T-helper 2 cell treated with Interferon-gamma antibody and Interleukin-4, amounts not matched to agents 5 μg/mL and 100 μg/mL, for 36 hours (primary cell): ENCODE measurements at regions not wholly inside any gene's neighbourhood (a gene's known extent, or its start where the extent isn't known, plus 50 kb on each side); places are given as distances from the start of the nearest gene placed in this dataset.
"Not testable (repeated sequence)": the region's sequence is repeated elsewhere in the genome, so short reads cannot be mapped to it uniquely, and the experiment has no call there.

Experiments used
- DNase-seq: peaks from one replicate; pipeline ENCODE4 v3.0.0; 2021; ENCODE audit warnings: low spot score
- H3K27ac Mint-ChIP-seq: one replicate; pipeline ENCODE4 v1.8.0; 2021; ENCODE audit warnings: mild to moderate bottlenecking, mixed read lengths
- H3K27me3 Mint-ChIP-seq: one replicate; pipeline ENCODE4 v1.8.0; 2021; ENCODE audit warnings: low read depth, mixed read lengths
- H3K36me3 Mint-ChIP-seq: one replicate; pipeline ENCODE4 v1.8.0; 2021; ENCODE audit warnings: low read depth, mixed read lengths
- H3K4me1 Mint-ChIP-seq: one replicate; pipeline ENCODE4 v1.8.0; 2021; ENCODE audit warnings: low read depth, mixed read lengths
- H3K4me3 Mint-ChIP-seq: one replicate; pipeline ENCODE4 v1.8.0; 2022; ENCODE audit warnings: mild to moderate bottlenecking, moderate library complexity, mixed read lengths
- H3K9me3 Mint-ChIP-seq: one replicate; pipeline ENCODE4 v1.8.0; 2021; ENCODE audit warnings: mixed read lengths

DNA sequence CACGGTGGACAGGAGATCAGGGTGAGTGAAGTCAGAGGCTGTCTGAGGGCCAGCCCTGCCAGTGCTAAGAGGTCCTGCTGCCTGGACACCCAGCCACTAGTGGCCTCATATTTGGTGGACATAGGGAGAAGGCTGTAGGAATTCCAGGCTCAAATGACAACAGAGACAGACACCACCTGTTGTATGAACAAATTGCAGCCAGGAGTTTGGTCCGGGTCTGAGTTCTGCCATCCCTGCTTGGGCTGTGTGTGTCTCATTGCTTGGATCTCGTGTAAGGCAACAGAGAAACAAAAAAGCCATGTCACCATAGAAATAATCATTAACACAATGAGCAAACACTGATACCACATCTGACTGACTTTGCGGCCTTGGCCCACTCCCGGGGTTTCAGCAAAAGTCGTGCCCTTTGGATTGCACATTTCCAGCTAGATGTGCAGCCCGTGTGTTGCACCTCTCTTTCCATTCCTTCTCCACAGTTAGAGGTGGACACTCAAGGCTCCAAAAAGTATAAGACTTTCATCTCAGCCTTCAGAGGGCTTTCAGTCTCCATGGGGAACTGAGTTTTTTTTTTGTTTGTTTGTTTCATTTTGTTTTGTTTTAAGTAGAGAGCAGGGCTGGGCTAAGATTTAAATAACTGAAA is 211.2 kb downstream of the RTP5 start:
- not testable (repeated sequence) for DNase-seq, H3K4me3 Mint-ChIP-seq, H3K4me1 Mint-ChIP-seq, H3K36me3 Mint-ChIP-seq, H3K27ac Mint-ChIP-seq, H3K9me3 Mint-ChIP-seq
- peaks cover 20% of the 10 kb centered on the region for H3K27me3 Mint-ChIP-seq

DNA sequence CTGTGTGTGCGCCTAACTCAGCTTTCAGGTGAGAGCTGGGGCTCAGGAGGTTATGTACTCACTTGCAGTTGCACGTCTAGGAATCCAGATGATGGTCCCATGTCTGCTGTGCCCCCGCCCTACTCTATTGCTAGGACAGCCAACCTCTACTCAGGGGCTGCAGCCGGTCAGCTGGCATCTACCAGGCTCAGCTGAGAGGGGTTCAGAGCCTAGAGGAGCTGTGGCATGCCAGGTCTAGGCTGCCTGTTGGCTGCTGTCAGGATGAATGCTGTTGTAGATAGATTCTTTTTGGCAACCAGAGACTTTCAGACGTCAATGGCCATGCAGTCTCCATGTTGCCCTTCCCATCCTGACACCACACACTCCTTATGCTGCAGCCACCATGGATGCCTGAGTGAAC is 214.5 kb downstream of the RTP5 start:
- not testable (repeated sequence) for H3K4me3 Mint-ChIP-seq

GRCh38 chr2:242085024-242085674 is 215.6 kb downstream of the RTP5 start:
- not testable (repeated sequence) for H3K9me3 Mint-ChIP-seq, DNase-seq, H3K27me3 Mint-ChIP-seq, H3K4me3 Mint-ChIP-seq, H3K36me3 Mint-ChIP-seq, H3K27ac Mint-ChIP-seq
- H3K4me1 Mint-ChIP-seq = peaks cover 18% of the 10 kb centered on the region

More for the DNA sequence above, 214.5 kb downstream of the RTP5 start:
- H3K9me3 Mint-ChIP-seq, DNase-seq, H3K27ac Mint-ChIP-seq, H3K36me3 Mint-ChIP-seq, H3K27me3 Mint-ChIP-seq: not testable (repeated sequence)
- H3K4me1 Mint-ChIP-seq = peaks cover 14% of the 10 kb centered on the region

- Mint-ChIP-seq H3K27ac (no peak overlapping the region), H3K36me3 (peaks cover 2% of the 10 kb centered on the region), H3K9me3 (no peaks in the 10 kb centered on the region), H3K4me3 (peak overlapping the region; percentile 37), H3K27me3 (peaks cover 5% of the 10 kb centered on the region), H3K4me1 (peaks cover 20% of the 10 kb centered on the region)
- no peak for DNase-seq
Observed at GRCh38 chr2:242085941-242086621, 216.6 kb downstream of the RTP5 start.

- Mint-ChIP-seq H3K4me3 (peak overlapping the region; percentile 79), H3K27ac (peak overlapping the region; percentile 39), H3K4me1 (peaks cover 20% of the 10 kb centered on the region)
- peak; percentile 12 for DNase-seq
- H3K36me3 Mint-ChIP-seq, H3K9me3 Mint-ChIP-seq, H3K27me3 Mint-ChIP-seq: not testable (repeated sequence)
Observed at GRCh38 chr2:242088044-242088443, 218.5 kb downstream of the RTP5 start.

DNA sequence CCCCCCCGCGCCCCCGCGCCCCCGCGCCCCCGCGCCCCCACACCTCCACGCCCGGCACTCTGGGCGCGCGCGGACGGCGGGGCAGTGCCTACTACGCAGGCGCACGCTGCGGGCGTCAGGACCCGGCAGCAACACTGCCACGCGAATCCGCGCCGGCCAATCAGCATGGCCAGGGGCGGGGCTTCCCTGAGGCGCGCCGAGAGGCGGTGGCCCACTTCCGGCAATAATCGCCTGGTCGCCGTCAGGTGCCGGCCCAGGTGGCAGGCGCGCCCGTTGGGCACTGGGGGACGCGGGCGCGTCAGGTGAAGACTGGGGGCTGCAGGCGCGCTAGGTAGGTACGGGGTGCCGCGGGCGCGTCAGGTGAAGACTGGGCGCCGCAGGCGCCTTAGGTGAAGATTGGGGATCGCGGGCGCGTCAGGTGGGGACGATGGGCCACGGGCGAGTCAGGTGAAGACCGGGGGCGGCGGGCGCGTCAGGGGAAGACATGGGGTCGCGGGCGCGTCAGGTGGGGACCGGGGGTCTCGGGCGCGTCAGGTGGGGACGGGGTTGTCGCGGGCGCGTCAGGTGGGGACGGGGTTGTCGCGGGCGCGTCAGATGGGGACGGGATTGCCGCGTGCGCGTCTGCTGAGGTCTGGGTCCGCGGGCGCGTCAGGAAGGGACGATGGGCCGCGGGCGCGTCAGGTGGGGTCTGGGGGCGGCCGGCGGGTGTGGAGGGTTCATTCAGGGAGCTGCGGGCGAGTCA is 219.1 kb downstream of the RTP5 start:
- H3K4me3 Mint-ChIP-seq = peak overlapping the region; percentile 83
- peak; percentile 94 for DNase-seq
- H3K27ac Mint-ChIP-seq = peak overlapping the region; percentile 84
- peaks cover 2% of the 10 kb centered on the region for H3K36me3 Mint-ChIP-seq
- H3K27me3 Mint-ChIP-seq = peaks cover 2% of the 10 kb centered on the region
- peaks cover 20% of the 10 kb centered on the region for H3K4me1 Mint-ChIP-seq
- no peaks in the 10 kb centered on the region for H3K9me3 Mint-ChIP-seq

GRCh38 chr2:242089213-242089549 is 219.7 kb downstream of the RTP5 start:
- not testable (repeated sequence) for DNase-seq, H3K27ac Mint-ChIP-seq, H3K36me3 Mint-ChIP-seq, H3K9me3 Mint-ChIP-seq, H3K27me3 Mint-ChIP-seq
- Mint-ChIP-seq H3K4me1 (peaks cover 20% of the 10 kb centered on the region), H3K4me3 (peak overlapping the region; percentile 75)

GRCh38 chr2:242097278-242097677 is 227.7 kb downstream of the RTP5 start:
- H3K4me1 Mint-ChIP-seq, H3K27ac Mint-ChIP-seq, H3K4me3 Mint-ChIP-seq, H3K9me3 Mint-ChIP-seq, H3K27me3 Mint-ChIP-seq, DNase-seq: not testable (repeated sequence)
- peaks cover 10% of the 10 kb centered on the region for H3K36me3 Mint-ChIP-seq

DNA sequence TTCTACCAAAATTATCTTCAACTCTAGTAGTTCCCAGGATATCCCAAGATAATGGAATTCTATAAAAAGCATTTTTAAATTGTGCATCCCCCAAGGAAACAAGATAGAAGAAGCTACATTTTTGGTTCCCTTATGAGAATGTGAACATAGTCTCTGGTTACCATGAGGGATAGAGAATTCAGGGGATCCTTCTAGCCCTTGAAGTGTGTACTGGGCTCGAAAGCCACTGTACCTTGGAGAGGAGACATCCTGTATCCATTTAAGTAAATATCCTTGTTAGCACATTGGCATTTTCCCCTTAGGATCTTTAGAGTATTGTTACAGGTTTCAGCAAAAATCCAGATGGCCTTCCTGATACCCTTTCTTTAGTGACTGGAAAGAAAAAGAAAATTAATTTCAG is 228.5 kb downstream of the RTP5 start:
- no peaks in the 10 kb centered on the region for H3K27me3 Mint-ChIP-seq
- no peak for DNase-seq
- H3K4me3 Mint-ChIP-seq = no peak overlapping the region
- no peak overlapping the region for H3K27ac Mint-ChIP-seq
- H3K4me1 Mint-ChIP-seq = no peaks in the 10 kb centered on the region
- no peaks in the 10 kb centered on the region for H3K9me3 Mint-ChIP-seq
- H3K36me3 Mint-ChIP-seq = peaks cover 10% of the 10 kb centered on the region

DNA sequence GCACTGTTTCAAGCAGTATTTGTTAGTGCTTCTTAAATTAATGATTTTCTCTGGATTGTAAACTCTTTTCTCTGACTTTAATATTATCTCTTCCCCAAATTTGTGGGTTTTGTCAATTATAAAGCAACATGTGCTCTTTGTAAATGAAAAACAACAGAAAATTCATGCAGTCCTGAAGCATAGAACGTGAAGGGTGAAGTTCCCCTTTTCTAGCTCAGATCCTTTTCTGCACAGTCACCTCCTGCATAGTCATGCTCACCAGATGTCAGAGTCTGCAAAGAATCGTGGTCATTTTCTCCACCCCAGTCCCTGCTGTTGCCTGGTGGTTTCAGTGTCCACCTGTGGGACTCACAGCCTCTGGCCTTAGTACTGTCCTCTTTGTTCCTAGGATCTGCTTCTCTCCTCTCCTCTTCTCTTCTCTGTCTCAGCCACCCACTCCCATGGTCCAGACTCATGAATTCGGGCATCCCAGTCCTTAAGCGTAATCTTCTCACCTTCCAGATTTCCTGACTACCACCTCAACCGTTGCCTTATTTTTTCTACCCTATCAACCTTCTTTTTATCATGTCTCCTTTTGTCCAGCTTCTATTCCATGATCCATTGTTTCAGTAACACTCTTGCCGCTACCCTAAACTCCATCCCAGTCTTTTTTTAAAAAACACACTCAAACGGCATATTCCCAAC is 229.1 kb downstream of the RTP5 start:
- Mint-ChIP-seq H3K9me3 (no peaks in the 10 kb centered on the region), H3K27ac (no peak overlapping the region), H3K4me3 (no peak overlapping the region), H3K36me3 (peaks cover 10% of the 10 kb centered on the region), H3K27me3 (no peaks in the 10 kb centered on the region), H3K4me1 (no peaks in the 10 kb centered on the region)
- DNase-seq = no peak

DNA sequence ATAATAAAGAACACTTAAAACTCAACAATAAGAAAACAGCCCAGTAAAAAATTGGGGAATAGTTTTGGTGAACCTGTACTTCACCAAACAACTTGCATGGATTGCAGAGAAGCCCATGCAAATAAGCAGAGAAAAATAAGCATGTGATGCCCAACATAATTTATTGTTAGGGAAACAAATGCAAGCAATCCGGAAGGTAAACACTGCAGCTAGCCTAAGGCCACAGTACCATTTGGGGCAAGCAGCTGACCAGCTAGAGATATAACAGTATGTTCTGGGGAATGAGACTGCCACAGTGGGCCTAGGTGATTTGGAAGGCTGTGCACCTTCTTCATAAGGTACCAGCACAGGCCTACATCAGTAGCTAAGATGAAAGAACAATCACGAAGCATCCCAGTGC is 233.6 kb downstream of the RTP5 start:
- H3K4me3 Mint-ChIP-seq, H3K27me3 Mint-ChIP-seq, DNase-seq, H3K9me3 Mint-ChIP-seq, H3K36me3 Mint-ChIP-seq, H3K27ac Mint-ChIP-seq, H3K4me1 Mint-ChIP-seq: not testable (repeated sequence)

GRCh38 chr2:242104202-242104956 is 234.8 kb downstream of the RTP5 start:
- H3K27me3 Mint-ChIP-seq, H3K9me3 Mint-ChIP-seq, H3K4me3 Mint-ChIP-seq, H3K4me1 Mint-ChIP-seq, DNase-seq, H3K27ac Mint-ChIP-seq, H3K36me3 Mint-ChIP-seq: not testable (repeated sequence)

- not testable (repeated sequence) for H3K36me3 Mint-ChIP-seq, H3K27me3 Mint-ChIP-seq, H3K27ac Mint-ChIP-seq, H3K9me3 Mint-ChIP-seq, H3K4me1 Mint-ChIP-seq, H3K4me3 Mint-ChIP-seq, DNase-seq
Observed at GRCh38 chr2:242107065-242107464, 237.5 kb downstream of the RTP5 start.
